ENCODE measurements at regions not wholly inside any gene's neighbourhood (a gene's known extent, or its start where the extent isn't known, plus 50 kb on each side); places are given as distances from the start of the nearest gene placed in this dataset.

DNA sequence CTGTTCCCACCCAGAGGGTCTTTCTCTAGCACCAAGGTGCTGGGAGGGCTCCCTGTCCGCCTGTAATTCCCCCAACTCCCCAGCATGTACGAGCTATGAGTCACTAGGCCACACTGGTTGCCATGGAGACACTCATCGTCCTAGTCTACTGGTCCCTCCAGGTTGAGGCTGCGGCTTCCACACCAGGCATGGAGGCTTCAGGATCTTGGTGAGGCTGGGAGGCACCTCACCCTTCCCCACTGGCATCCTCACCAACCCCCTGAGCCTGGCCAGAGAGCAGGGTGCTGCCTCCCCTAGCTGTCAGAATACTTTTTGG, 75.6 kb upstream of the KAZN start:
- Mint-ChIP-seq H3K27ac (ENCODE audit: unreplicated experiment) (no peak overlapping the region), H3K27me3 (ENCODE audit: low read depth) (no peaks in the 10 kb centered on the region), H3K36me3 (ENCODE audit: low read depth) (no peaks in the 10 kb centered on the region), H3K4me3 (ENCODE audit: unreplicated experiment) (no peak overlapping the region), H3K9me3 (ENCODE audit: low read depth) (no peaks in the 10 kb centered on the region), H3K4me1 (ENCODE audit: low read depth) (no peaks in the 10 kb centered on the region)
- TF ChIP-seq CTCF (IDR thresholded peaks at IDR 0.05), result no peak
- DNase-seq (ENCODE audit: low spot score), result no peak

GRCh38 chr1:14524826-14525636, 73.5 kb upstream of the KAZN start:
- no peak for DNase-seq (ENCODE audit: low spot score)
- H3K27me3 Mint-ChIP-seq (ENCODE audit: low read depth), result no peaks in the 10 kb centered on the region
- H3K36me3 Mint-ChIP-seq (ENCODE audit: low read depth), result no peaks in the 10 kb centered on the region
- H3K4me3 Mint-ChIP-seq (ENCODE audit: unreplicated experiment), result no peak overlapping the region
- H3K27ac Mint-ChIP-seq (ENCODE audit: unreplicated experiment), result no peak overlapping the region
- H3K9me3 Mint-ChIP-seq (ENCODE audit: low read depth), result no peaks in the 10 kb centered on the region
- H3K4me1 Mint-ChIP-seq (ENCODE audit: low read depth), result no peaks in the 10 kb centered on the region
- no peak for TF ChIP-seq CTCF (IDR thresholded peaks at IDR 0.05)

- no peak overlapping the region for H3K4me3 Mint-ChIP-seq (ENCODE audit: unreplicated experiment)
- no peaks in the 10 kb centered on the region for H3K27me3 Mint-ChIP-seq (ENCODE audit: low read depth)
- H3K36me3 Mint-ChIP-seq (ENCODE audit: low read depth), result no peaks in the 10 kb centered on the region
- DNase-seq (ENCODE audit: low spot score), result no peak
- H3K4me1 Mint-ChIP-seq (ENCODE audit: low read depth), result no peaks in the 10 kb centered on the region
- H3K27ac Mint-ChIP-seq (ENCODE audit: unreplicated experiment), result no peak overlapping the region
- no peaks in the 10 kb centered on the region for H3K9me3 Mint-ChIP-seq (ENCODE audit: low read depth)
- no peak for TF ChIP-seq CTCF (IDR thresholded peaks at IDR 0.05)
Observed at GRCh38 chr1:14529475-14529874, 69.0 kb upstream of the KAZN start.

GRCh38 chr1:14531519-14531918, 67.0 kb upstream of the KAZN start:
- no peak for DNase-seq (ENCODE audit: low spot score)
- no peak overlapping the region for H3K4me3 Mint-ChIP-seq (ENCODE audit: unreplicated experiment)
- H3K27ac Mint-ChIP-seq (ENCODE audit: unreplicated experiment), result no peak overlapping the region
- H3K27me3 Mint-ChIP-seq (ENCODE audit: low read depth), result no peaks in the 10 kb centered on the region
- no peak for TF ChIP-seq CTCF (IDR thresholded peaks at IDR 0.05)
- H3K9me3 Mint-ChIP-seq (ENCODE audit: low read depth), result peaks cover 6% of the 10 kb centered on the region
- H3K4me1 Mint-ChIP-seq (ENCODE audit: low read depth), result no peaks in the 10 kb centered on the region
- H3K36me3 Mint-ChIP-seq (ENCODE audit: low read depth), result no peaks in the 10 kb centered on the region

DNA sequence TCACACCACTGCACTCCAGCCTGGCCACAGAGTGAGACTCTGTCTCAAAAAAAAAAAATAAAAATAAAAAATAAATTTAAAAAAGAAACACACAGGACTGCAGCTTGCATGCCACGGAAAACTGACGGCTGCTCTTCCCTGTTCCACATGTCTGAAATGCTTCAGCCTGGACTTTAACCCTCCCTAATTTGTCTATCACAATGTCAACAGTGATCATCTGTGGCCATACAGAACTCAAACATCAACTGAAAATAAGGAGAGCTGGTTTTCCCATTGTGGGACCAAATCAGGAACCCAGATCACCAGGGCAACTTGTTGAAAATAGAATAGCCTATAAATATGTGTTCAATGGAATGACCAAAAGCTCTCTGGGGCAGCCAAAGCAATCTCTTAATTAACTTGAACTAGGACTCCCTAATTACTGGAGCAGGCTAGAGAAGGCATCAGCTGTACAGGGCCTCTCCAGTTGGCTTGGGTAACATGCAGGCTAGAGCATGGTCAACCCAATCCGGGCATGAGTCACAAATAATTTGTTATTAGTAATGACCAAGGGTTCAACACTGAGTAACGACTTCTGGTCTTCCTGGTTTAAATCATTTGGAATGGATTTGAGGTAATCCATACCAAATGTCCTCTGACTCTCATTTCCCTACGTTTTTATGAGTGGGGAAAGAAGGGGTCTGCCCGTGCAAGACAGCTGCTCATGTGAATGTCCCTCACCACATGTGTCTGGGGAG, 62.7 kb upstream of the KAZN start:
- Mint-ChIP-seq H3K4me1 (ENCODE audit: low read depth) (no peaks in the 10 kb centered on the region), H3K27me3 (ENCODE audit: low read depth) (no peaks in the 10 kb centered on the region)
- no peak for TF ChIP-seq CTCF (IDR thresholded peaks at IDR 0.05)

More for the DNA sequence above, 62.7 kb upstream of the KAZN start:
- Mint-ChIP-seq H3K4me3 (ENCODE audit: unreplicated experiment) (no peak overlapping the region), H3K27ac (ENCODE audit: unreplicated experiment) (no peak overlapping the region), H3K9me3 (ENCODE audit: low read depth) (peaks cover 10% of the 10 kb centered on the region), H3K36me3 (ENCODE audit: low read depth) (no peaks in the 10 kb centered on the region)
- DNase-seq (ENCODE audit: low spot score), result no peak

Measured in chondrocyte (in vitro differentiated cells).